Psoas muscle (tissue), 7 donors: ENCODE measurements at regions not wholly inside any gene's neighbourhood (a gene's known extent, or its start where the extent isn't known, plus 50 kb on each side); places are given as distances from the start of the nearest gene placed in this dataset.

ENCODE experiments used
- ATAC-seq, 4 donors: fragments of 200-7000 bp; cut with Tn5 transposase; one replicate each; pipeline ENCODE4 v1.9.1; 2020; ENCODE audit warnings: moderate library complexity in 3 of 4, mild to moderate bottlenecking in 2 of 4
- DNase-seq, 2 donors: peaks; one replicate each; pipeline ENCODE4 v3.0.0-alpha.2; 2020
- H3K27ac ChIP-seq: fragments of 200-600 bp; one replicate; pipeline ENCODE4 v1.8.0; 2022
- H3K27me3 ChIP-seq, 3 donors: fragments of 200-600 bp in 1 of 3; one replicate each; pipeline versions ENCODE4 v1.6.1 to v1.8.0; 2013 to 2022; ENCODE audit warnings: low read length in 2 of 3, mild to moderate bottlenecking in 2 of 3, moderate library complexity in 1 of 3; ENCODE audit not compliant: insufficient read depth in 3 of 3
- H3K36me3 ChIP-seq, 2 donors: fragments of 200-600 bp in 1 of 2; one replicate each; pipeline versions ENCODE4 v1.6.1 to v1.8.0; 2013 to 2022; ENCODE audit warnings: low read depth in 1 of 2, mild to moderate bottlenecking in 1 of 2, moderate library complexity in 1 of 2; ENCODE audit not compliant: insufficient read depth in 1 of 2
- H3K4me1 ChIP-seq: fragments of 200-600 bp; one replicate; pipeline ENCODE4 v1.8.0; 2022
- H3K4me3 ChIP-seq: fragments of 200-600 bp; one replicate; pipeline ENCODE4 v1.8.0; 2022; ENCODE audit warnings: mild to moderate bottlenecking
- H3K9me3 ChIP-seq: fragments of 200-600 bp; one replicate; pipeline ENCODE4 v1.8.0; 2022
- WGBS, 3 donors: extraction: QIAGEN DNeasy Blood & Tissue Kit; methylation state at CpG; one replicate each; pipeline versions ENCODE4 v1.1.6 to v1.1.7; 2013; 5-methylcytosine and 5-hydroxymethylcytosine counted together
- intact Hi-C, 2 donors: fragments of 100-400 bp; cut with DNase I; formaldehyde crosslinking; loops; one replicate each; pipeline versions ENCODE4 v1.11.0 to v1.14.2; 2022
- TF ChIP-seq, protein P1 (sequence below): fragments of 200-600 bp; IDR thresholded peaks from one replicate; pipeline ENCODE4 v1.8.0; 2022; ENCODE audit warnings: antibody characterized with exemption
- donor health status: healthy with polysubstance abuse.
- donor health status: DM: no; HTN: no; CAD: no; lungs with moderate emphysema.
- donor health status: Bipolar disorder and iron deficiency.
- donor health status: healthy.
- donor health status: DM: yes; HTN: yes; CAD: no.
- donor health status: DM: no; HTN: no; CAD: no.
- donor health status: DM: yes; HTN: yes; CAD: no.

DNA sequence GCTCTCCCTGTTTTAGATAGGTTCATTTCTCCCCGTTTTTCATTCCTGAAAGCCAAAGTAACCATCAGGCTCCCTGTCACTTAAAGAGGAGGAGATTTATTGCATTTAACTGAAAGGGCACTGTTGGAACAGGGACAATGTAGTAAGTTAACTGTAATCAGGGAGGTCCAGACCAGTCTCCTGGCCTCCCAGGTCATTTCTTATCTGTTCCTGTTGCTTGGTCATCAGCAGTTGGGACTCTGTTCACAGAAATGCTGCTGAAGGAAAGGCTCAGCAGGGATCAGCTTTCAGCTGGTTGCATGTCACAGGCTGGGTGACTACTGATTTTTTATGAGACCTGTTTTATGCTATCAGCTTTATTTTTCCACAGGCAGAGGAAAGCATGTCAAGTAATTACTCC, 622.6 kb upstream of the GOT2 start:
- WGBS, 3 donors, result 0 to 38% (median 22%) methylated on average over 1 of the region's 1 CpG
- TF ChIP-seq, protein P1, sequence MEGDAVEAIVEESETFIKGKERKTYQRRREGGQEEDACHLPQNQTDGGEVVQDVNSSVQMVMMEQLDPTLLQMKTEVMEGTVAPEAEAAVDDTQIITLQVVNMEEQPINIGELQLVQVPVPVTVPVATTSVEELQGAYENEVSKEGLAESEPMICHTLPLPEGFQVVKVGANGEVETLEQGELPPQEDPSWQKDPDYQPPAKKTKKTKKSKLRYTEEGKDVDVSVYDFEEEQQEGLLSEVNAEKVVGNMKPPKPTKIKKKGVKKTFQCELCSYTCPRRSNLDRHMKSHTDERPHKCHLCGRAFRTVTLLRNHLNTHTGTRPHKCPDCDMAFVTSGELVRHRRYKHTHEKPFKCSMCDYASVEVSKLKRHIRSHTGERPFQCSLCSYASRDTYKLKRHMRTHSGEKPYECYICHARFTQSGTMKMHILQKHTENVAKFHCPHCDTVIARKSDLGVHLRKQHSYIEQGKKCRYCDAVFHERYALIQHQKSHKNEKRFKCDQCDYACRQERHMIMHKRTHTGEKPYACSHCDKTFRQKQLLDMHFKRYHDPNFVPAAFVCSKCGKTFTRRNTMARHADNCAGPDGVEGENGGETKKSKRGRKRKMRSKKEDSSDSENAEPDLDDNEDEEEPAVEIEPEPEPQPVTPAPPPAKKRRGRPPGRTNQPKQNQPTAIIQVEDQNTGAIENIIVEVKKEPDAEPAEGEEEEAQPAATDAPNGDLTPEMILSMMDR, result no peak
- ATAC-seq, result no peak

DNA sequence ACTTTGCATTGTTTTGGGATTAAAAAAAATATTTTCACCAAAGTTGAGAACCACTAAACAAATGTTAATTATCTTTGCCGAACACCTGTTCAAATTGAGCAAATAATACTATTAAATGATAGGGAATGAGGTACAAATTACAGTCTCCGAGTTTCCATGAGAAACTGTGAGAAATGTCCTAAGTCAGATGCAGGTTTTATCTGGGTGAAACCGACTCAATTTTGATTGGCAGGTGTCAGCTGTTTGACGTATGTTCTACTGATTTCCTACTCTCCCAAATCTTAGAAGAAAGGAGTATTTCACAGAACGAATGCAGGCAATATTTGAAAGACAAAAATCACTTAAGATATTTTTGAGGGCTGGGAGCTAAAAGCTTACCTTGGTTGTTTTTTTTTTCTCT, 622.0 kb upstream of the GOT2 start:
- intact Hi-C loops, result no loop called here
- H3K9me3 ChIP-seq, result peaks cover 2% of the 10 kb centered on the region
- TF ChIP-seq, protein P1, result no peak
- no peaks in the 10 kb centered on the region for H3K27me3 ChIP-seq
- no peak overlapping the region for H3K4me3 ChIP-seq
- no peak overlapping the region for H3K27ac ChIP-seq
- no peaks in the 10 kb centered on the region for H3K36me3 ChIP-seq
- WGBS, 3 donors, result 55 to 59% (median 55%) methylated on average over 5 of the region's 5 CpGs
- DNase-seq (no peak), ATAC-seq (no peak)
- H3K4me1 ChIP-seq, result no peaks in the 10 kb centered on the region

More for the DNA sequence above, 622.6 kb upstream of the GOT2 start:
- intact Hi-C loops, result no loop called here
- no peak for DNase-seq
- H3K27me3 ChIP-seq, result no peaks in the 10 kb centered on the region
- H3K4me3 ChIP-seq, result no peak overlapping the region
- H3K27ac ChIP-seq, result no peak overlapping the region
- no peaks in the 10 kb centered on the region for H3K4me1 ChIP-seq
- no peaks in the 10 kb centered on the region for H3K36me3 ChIP-seq
- H3K9me3 ChIP-seq, result peaks cover 2% of the 10 kb centered on the region

DNA sequence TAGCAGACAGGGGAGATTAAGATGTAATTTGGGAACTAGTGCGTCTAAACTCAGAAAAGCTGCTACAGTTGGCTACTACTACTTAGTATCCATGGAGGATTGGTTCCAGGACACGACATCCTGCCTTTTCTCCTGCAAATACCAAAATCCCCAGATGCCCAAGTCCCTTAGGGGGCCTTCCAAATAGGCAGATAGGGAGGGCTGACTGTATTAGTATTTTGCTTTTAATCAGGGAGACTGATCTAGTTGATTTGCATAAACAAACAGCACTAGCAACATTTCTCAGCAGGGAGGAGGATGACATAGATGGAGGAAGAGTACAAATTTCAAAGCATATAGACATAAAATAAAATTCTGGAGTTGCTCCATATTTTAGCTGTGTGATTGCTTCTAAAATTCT, 621.6 kb upstream of the GOT2 start:
- no peaks in the 10 kb centered on the region for H3K36me3 ChIP-seq
- H3K27ac ChIP-seq, result no peak overlapping the region
- H3K9me3 ChIP-seq, result peaks cover 2% of the 10 kb centered on the region
- intact Hi-C loops, result no loop called here
- H3K4me1 ChIP-seq, result no peaks in the 10 kb centered on the region
- TF ChIP-seq, protein P1, result no peak
- 14 to 20% (median 17%) methylated on average over 2 of the region's 2 CpGs for WGBS, 3 donors
- H3K27me3 ChIP-seq, result no peaks in the 10 kb centered on the region
- no peak overlapping the region for H3K4me3 ChIP-seq
- ATAC-seq (no peak), DNase-seq (no peak)

DNA sequence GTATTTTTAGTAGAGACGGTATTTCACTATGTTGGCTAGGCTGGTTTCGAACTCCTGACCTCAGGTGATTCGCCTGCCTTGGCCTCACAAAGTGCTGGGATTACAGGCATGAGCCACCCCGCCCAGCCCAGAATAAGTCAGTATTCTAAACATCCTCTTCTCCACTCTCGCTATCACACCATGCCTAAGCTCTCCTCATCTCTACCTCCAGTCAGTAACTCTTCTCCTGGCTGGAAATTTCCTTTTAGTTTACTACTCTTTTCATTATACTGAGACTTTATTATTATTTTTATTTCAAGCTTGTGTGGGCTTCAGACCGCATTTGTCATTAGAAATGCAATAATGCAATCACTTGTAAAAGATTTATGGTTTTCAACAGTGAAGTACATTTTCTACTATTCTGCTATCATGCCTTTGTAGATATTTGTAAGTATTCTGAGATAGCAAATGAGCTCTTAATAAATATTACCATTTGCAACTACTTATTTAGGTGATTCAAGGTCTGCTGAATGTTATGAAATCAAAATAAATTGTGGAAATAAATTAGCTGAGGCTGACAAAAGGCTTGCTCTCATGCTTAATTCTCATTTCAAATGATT, 617.3 kb upstream of the GOT2 start:
- TF ChIP-seq, protein P1, result no peak
- DNase-seq, result no peak
- no peak overlapping the region for H3K27ac ChIP-seq
- no peaks in the 10 kb centered on the region for H3K4me1 ChIP-seq
- ATAC-seq, result no peak
- no peak overlapping the region for H3K4me3 ChIP-seq
- no peaks in the 10 kb centered on the region for H3K27me3 ChIP-seq
- H3K9me3 ChIP-seq, result peaks cover 2% of the 10 kb centered on the region
- 78 to 87% (median 82%) methylated on average over 6 of the region's 6 CpGs for WGBS, 3 donors
- H3K36me3 ChIP-seq, result no peaks in the 10 kb centered on the region
- intact Hi-C loops, result no loop called here

DNA sequence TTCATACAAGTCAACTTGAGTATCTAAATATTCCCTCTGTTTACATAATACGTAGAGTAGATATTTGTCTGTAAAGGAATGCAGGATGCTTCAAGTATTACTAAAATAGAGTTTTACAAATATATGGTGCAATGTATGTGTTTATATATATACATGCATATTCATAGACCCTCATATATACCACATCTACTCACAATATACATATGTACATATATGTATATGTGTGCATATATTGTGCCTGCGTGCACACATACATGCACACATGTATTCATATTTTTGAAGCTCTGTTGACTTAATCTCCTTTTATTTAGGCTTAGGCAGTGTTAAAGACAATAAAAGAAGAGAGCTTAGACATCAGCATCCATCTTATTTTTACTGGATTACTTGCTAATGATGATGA, 616.6 kb upstream of the GOT2 start:
- Histone ChIP-seq H3K27me3 (no peaks in the 10 kb centered on the region), H3K9me3 (peaks cover 2% of the 10 kb centered on the region), H3K36me3 (no peaks in the 10 kb centered on the region), H3K4me1 (no peaks in the 10 kb centered on the region), H3K27ac (no peak overlapping the region), H3K4me3 (no peak overlapping the region)
- TF ChIP-seq, protein P1, result no peak
- intact Hi-C loops, result no loop called here
- 93 to 96% (median 95%) methylated on average over 2 of the region's 2 CpGs for WGBS, 3 donors
- DNase-seq, result no peak
- ATAC-seq, result no peak
